Body of pancreas (tissue), 4 donors: ENCODE measurements at regions not wholly inside any gene's neighbourhood (a gene's known extent, or its start where the extent isn't known, plus 50 kb on each side); places are given as distances from the start of the nearest gene placed in this dataset.

Source experiments
- ATAC-seq: fragments of 150-250 bp; one replicate; pipeline ENCODE4 v1.9.1; 2016
- DNase-seq, 4 donors: peaks; one replicate each; pipeline ENCODE4 v3.0.0-alpha.2; 2019
- H3K27ac ChIP-seq, 4 donors: fragments of 200-600 bp; sonication (generic); 1 replicate in 3 of 4; 2 replicates in 1 of 4; pipeline versions ENCODE4 v1.5.1 to v1.6.1; 2016 to 2019; ENCODE audit warnings: mild to moderate bottlenecking in 1 of 4, mixed read lengths in 1 of 4, moderate library complexity in 1 of 4
- H3K27me3 ChIP-seq, 2 donors: fragments of 200-600 bp; sonication (generic); one replicate each; pipeline ENCODE4 v1.6.0; 2016; ENCODE audit warnings: mild to moderate bottlenecking in 1 of 2
- H3K36me3 ChIP-seq, 2 donors: fragments of 200-600 bp; sonication (generic); replicated peaks in 1 of 2; 2 replicates each; pipeline ENCODE4 v1.5.1; 2016; ENCODE audit warnings: low read depth in 2 of 2; ENCODE audit not compliant: insufficient read depth in 1 of 2
- H3K4me1 ChIP-seq: fragments of 200-600 bp; sonication (generic); one replicate; pipeline ENCODE4 v1.6.0; 2016
- H3K4me3 ChIP-seq, 2 donors: fragments of 200-600 bp; sonication (generic); 1 replicate in 1 of 2; 2 replicates in 1 of 2; pipeline ENCODE4 v1.5.1; 2016 to 2019
- H3K9me3 ChIP-seq, 3 donors: fragments of 200-600 bp; sonication (generic); 1 replicate in 2 of 3; 2 replicates in 1 of 3; pipeline ENCODE4 v1.5.1; 2016
- POLR2A ChIP-seq, 3 donors: fragments of 450-650 bp; IDR thresholded peaks; one replicate each; pipeline ENCODE4 v1.6.1; 2016; ENCODE audit warnings: antibody characterized with exemption in 3 of 3, mild to moderate bottlenecking in 2 of 3
- WGBS, 2 donors: methylation state at CpG; one replicate each; pipeline ENCODE4 v1.1.5; 2017; 5-methylcytosine and 5-hydroxymethylcytosine counted together
- intact Hi-C: fragments of 100-400 bp; cut with DNase I; formaldehyde crosslinking; loops from one replicate; pipeline ENCODE4 v1.15.1; 2023
- TF ChIP-seq, protein P1 (sequence below), 7 experiments: fragments of 450-650 bp in 4 of 7; fragments of 200-600 bp in 3 of 7; sonication (generic) in 3 of 7; IDR thresholded peaks; one replicate each; pipeline ENCODE4 v1.5.1; 2016 to 2019; ENCODE audit warnings: antibody characterized with exemption in 7 of 7

DNA sequence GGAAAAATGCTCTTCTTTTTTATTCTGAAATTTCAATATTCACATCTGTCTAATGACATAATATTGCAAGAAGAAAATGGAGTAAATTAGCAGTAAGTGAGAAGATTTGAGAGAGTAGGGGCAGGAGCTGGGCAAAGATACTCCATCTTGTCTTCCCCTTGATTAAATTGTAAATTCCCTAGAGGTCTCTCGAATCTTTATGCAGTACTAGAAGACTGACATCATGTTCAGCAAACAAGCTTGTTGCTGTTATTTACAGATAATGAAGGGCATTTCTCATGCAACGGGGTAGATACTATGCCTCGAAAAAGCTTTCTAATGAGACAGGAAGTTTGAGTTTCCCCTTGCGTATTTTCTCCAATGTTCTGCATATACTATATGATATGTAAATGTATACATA, 306.9 kb upstream of the PTCHD4 start:
- Histone ChIP-seq H3K4me1 (no peaks in the 10 kb centered on the region), H3K36me3 (no peaks in the 10 kb centered on the region), H3K9me3 (no peaks in the 10 kb centered on the region), H3K27ac (no peak overlapping the region), H3K27me3 (no peaks in the 10 kb centered on the region), H3K4me3 (no peak overlapping the region)
- TF ChIP-seq POLR2A (IDR thresholded peaks at IDR 0.05): no peak
- TF ChIP-seq, protein P1, sequence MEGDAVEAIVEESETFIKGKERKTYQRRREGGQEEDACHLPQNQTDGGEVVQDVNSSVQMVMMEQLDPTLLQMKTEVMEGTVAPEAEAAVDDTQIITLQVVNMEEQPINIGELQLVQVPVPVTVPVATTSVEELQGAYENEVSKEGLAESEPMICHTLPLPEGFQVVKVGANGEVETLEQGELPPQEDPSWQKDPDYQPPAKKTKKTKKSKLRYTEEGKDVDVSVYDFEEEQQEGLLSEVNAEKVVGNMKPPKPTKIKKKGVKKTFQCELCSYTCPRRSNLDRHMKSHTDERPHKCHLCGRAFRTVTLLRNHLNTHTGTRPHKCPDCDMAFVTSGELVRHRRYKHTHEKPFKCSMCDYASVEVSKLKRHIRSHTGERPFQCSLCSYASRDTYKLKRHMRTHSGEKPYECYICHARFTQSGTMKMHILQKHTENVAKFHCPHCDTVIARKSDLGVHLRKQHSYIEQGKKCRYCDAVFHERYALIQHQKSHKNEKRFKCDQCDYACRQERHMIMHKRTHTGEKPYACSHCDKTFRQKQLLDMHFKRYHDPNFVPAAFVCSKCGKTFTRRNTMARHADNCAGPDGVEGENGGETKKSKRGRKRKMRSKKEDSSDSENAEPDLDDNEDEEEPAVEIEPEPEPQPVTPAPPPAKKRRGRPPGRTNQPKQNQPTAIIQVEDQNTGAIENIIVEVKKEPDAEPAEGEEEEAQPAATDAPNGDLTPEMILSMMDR (IDR thresholded peaks at IDR 0.05): no peak
- DNase-seq (no peak), ATAC-seq (no peak)
- WGBS, 2 donors: 31 to 32% methylated on average over 4 of the region's 4 CpGs
- intact Hi-C loops: no loop called here

DNA sequence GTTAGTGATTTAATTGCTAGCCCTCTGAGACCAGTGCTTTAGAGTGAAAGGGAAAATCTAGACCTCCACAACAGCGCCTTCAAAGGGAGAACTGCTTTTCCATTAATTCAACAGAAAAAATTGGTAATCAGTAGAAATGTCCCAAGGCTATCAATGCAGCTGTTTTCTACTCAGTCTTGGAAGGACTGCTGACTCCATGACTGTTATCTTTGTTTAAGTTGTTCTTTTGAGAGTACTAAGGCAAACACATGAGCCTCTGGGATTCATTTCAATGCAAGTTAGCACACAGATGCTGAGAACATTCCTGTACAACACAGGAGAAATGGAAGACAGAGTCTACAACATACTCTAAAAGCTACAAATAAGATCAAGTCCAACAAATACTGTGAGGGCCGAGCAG, 301.7 kb upstream of the PTCHD4 start:
- H3K4me3 ChIP-seq: no peak overlapping the region
- DNase-seq (no peak), ATAC-seq (no peak)
- WGBS, 2 donors: 51 to 54% methylated on average over 2 of the region's 2 CpGs
- H3K27ac ChIP-seq: no peak overlapping the region
- intact Hi-C loops: no loop called here
- H3K9me3 ChIP-seq: no peaks in the 10 kb centered on the region
- no peaks in the 10 kb centered on the region for H3K27me3 ChIP-seq
- no peaks in the 10 kb centered on the region for H3K36me3 ChIP-seq
- TF ChIP-seq POLR2A (IDR thresholded peaks at IDR 0.05): no peak
- TF ChIP-seq, protein P1 (IDR thresholded peaks at IDR 0.05): no peak
- H3K4me1 ChIP-seq: no peaks in the 10 kb centered on the region

DNA sequence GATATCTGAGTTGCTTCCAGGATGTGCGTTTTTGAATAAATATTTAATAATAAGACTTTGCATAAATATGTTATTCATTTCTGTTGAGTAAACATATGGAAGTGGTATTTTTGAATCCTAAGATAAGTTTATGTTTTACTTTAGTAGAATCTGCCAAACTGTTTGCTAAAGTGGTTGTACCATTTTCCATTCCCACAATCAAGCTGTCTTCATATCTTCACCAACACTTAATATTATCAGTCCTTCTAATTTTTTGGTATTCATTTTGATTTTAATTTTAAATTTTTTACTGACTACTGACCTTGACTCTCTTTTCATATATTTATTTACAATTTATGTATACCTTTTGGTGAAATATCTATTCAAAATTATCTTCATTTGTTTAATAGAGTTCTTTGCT, 293.9 kb upstream of the PTCHD4 start:
- WGBS, 2 donors: 24 to 47% methylated on average over 1 of the region's 1 CpG
- DNase-seq: no peak
- no peak for TF ChIP-seq POLR2A (IDR thresholded peaks at IDR 0.05)
- TF ChIP-seq, protein P1 (IDR thresholded peaks at IDR 0.05): no peak
- Histone ChIP-seq H3K36me3 (no peaks in the 10 kb centered on the region), H3K27me3 (no peaks in the 10 kb centered on the region), H3K9me3 (no peaks in the 10 kb centered on the region), H3K4me1 (no peaks in the 10 kb centered on the region), H3K4me3 (no peak overlapping the region), H3K27ac (no peak overlapping the region)
- no peak for ATAC-seq
- intact Hi-C loops: no loop called here

DNA sequence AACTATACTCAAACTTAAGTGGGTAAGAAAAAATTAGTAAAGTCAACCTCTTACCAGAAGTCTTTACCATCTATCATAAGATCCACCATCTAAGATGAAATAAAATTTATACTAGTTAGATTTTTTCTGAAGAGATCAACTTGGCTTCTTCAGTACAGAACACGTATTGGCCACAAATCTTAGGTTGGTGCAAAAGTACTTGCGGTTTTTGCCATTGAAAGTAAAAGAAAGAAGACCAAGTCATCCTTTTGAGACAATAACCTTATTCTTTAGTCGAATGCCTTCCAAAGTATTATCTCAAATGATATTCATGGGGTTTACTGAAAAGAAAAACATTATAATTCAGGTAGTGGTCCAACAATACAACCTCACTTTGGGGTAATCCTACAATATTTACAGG, 292.6 kb upstream of the PTCHD4 start:
- intact Hi-C loops: no loop called here
- Histone ChIP-seq H3K27me3 (no peaks in the 10 kb centered on the region), H3K4me3 (no peak overlapping the region), H3K9me3 (no peaks in the 10 kb centered on the region), H3K27ac (no peak overlapping the region), H3K4me1 (no peaks in the 10 kb centered on the region), H3K36me3 (no peaks in the 10 kb centered on the region)
- TF ChIP-seq, protein P1 (IDR thresholded peaks at IDR 0.05): no peak
- no peak for TF ChIP-seq POLR2A (IDR thresholded peaks at IDR 0.05)
- WGBS, 2 donors: 60% methylated on average over 3 of the region's 3 CpGs
- DNase-seq (no peak), ATAC-seq (no peak)

DNA sequence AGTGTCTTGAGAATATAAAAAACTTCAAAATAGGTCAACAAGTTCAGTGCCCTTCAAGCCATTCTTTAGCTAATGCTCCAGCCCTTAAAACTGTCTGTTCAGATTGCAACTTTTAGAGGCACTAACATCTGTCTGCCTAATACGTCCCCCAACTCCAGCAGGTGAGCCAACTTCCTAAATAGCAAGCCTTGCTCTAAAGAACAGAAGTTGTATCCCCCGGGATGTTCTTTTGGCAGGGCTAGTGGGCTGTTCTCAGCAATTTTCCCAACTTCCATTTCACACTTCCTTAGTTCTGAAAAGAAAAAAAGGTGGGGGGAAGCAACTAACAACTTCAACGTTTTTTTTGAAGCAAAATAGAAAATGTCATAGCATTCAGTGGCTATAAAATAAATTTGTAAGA, 290.0 kb upstream of the PTCHD4 start:
- no peak overlapping the region for H3K27ac ChIP-seq
- no peaks in the 10 kb centered on the region for H3K36me3 ChIP-seq
- no peaks in the 10 kb centered on the region for H3K27me3 ChIP-seq
- TF ChIP-seq POLR2A (IDR thresholded peaks at IDR 0.05): no peak
- TF ChIP-seq, protein P1 (IDR thresholded peaks at IDR 0.05): no peak
- intact Hi-C loops: no loop called here
- H3K9me3 ChIP-seq: no peaks in the 10 kb centered on the region
- no peak for DNase-seq
- no peak overlapping the region for H3K4me3 ChIP-seq
- ATAC-seq: no peak
- no peaks in the 10 kb centered on the region for H3K4me1 ChIP-seq
- WGBS, 2 donors: 31 to 35% methylated on average over 3 of the region's 3 CpGs
